ENCODE measurements at regions not wholly inside any gene's neighbourhood (a gene's known extent, or its start where the extent isn't known, plus 50 kb on each side); places are given as distances from the start of the nearest gene placed in this dataset.

DNA sequence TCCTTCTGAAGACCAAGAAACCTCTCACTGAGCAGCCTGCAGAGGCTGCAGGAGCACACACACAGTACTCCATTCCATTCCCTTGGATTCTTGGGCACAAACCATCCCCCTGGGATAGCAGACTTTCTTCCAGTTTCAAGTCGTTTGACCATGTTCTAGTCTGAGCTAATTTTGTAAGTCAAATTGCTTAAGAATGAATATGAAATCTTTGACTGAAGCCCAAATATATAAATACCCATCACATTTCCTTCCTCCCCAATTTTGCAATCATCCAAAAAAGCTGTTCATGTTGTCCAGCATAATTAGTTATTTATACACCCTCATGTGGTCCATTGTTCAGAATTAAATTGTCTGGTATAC, 231.2 kb upstream of the TPRG1 start:
- intact Hi-C loops (cut with DNase I), result no loop called here
- TF ChIP-seq, protein P1, sequence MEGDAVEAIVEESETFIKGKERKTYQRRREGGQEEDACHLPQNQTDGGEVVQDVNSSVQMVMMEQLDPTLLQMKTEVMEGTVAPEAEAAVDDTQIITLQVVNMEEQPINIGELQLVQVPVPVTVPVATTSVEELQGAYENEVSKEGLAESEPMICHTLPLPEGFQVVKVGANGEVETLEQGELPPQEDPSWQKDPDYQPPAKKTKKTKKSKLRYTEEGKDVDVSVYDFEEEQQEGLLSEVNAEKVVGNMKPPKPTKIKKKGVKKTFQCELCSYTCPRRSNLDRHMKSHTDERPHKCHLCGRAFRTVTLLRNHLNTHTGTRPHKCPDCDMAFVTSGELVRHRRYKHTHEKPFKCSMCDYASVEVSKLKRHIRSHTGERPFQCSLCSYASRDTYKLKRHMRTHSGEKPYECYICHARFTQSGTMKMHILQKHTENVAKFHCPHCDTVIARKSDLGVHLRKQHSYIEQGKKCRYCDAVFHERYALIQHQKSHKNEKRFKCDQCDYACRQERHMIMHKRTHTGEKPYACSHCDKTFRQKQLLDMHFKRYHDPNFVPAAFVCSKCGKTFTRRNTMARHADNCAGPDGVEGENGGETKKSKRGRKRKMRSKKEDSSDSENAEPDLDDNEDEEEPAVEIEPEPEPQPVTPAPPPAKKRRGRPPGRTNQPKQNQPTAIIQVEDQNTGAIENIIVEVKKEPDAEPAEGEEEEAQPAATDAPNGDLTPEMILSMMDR (IDR thresholded peaks at IDR 0.05), result no peak
- TF ChIP-seq POLR2A (IDR thresholded peaks at IDR 0.05), result no peak
- 37 to 38% methylated on average over 1 of the region's 1 CpG for WGBS, 2 donors
- H3K27me3 ChIP-seq, result no peaks in the 10 kb centered on the region
- no peak for DNase-seq
- peaks cover 10 to 12% of the 10 kb centered on the region in 2 donors for H3K4me1 ChIP-seq
- H3K4me3 ChIP-seq (replicated peaks in 1 of 3), result no peak overlapping the region
- no peaks in the 10 kb centered on the region for H3K36me3 ChIP-seq
- no peaks in the 10 kb centered on the region for H3K9me3 ChIP-seq
- peak overlapping the region; percentile 17 to 33 (median 18) for H3K27ac ChIP-seq

DNA sequence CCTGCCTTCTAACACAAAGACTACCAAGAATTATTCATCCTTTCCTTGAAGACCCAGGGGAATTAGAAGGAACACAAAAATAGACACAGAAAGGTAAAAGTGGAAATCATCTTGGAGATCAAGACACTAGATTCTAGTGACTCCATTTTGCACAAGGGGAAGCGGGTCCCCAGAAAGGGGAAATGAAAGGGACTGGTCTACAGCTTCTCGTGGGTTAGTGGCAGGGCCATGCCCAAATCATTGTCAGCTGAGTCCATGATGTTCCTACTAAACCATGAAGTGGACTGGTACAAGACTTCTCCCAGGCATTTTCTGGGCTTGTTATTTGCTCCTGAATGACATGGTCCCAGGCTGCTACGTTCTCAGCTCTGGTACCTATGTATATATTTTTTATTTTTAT, 230.7 kb upstream of the TPRG1 start:
- peaks cover 10 to 12% of the 10 kb centered on the region in 2 donors for H3K4me1 ChIP-seq
- intact Hi-C loops (cut with DNase I), result no loop called here
- WGBS, 2 donors, result 88 to 89% methylated on average over 3 of the region's 3 CpGs
- TF ChIP-seq POLR2A (IDR thresholded peaks at IDR 0.05), result no peak
- TF ChIP-seq, protein P1 (IDR thresholded peaks at IDR 0.05), result no peak
- no peaks in the 10 kb centered on the region for H3K27me3 ChIP-seq
- H3K4me3 ChIP-seq (replicated peaks in 1 of 3), result no peak overlapping the region
- H3K27ac ChIP-seq, result peak overlapping the region in 2 of 3 donors; percentile 17 to 18
- no peak for DNase-seq
- H3K9me3 ChIP-seq, result no peaks in the 10 kb centered on the region
- H3K36me3 ChIP-seq, result no peaks in the 10 kb centered on the region

- no peak for TF ChIP-seq POLR2A (IDR thresholded peaks at IDR 0.05)
- TF ChIP-seq, protein P1 (IDR thresholded peaks at IDR 0.05), result no peak
- H3K4me3 ChIP-seq (replicated peaks in 1 of 3), result no peak overlapping the region
- DNase-seq, result no peak
- WGBS, 2 donors, result 89 to 96% methylated on average over 2 of the region's 2 CpGs
- H3K4me1 ChIP-seq, result peaks cover 21 to 22% of the 10 kb centered on the region in 2 donors
- no peaks in the 10 kb centered on the region for H3K27me3 ChIP-seq
- intact Hi-C loops (cut with DNase I), result no loop called here
- no peak overlapping the region for H3K27ac ChIP-seq
- H3K9me3 ChIP-seq, result no peaks in the 10 kb centered on the region
- H3K36me3 ChIP-seq, result no peaks in the 10 kb centered on the region
Observed at GRCh38 chr3:188942191-188942590, 229.6 kb upstream of the TPRG1 start.

DNA sequence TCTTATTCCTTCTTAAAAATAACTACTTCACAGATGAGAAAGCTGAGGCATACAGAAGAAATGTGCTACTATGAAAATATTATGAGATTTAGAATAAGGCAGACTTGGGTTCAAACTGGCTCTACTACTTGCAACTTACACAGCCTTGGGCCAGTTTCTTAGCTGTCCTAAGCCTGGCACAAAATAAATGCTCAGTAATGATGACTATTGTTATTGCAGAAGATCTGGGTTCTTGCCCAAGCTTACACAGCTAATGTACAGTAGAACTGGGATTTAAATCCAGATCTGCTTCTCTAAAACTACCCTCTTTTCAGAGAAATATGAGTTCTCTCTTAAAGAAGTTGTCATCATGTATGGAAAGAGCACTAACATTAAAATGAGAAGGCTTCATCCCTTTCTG, 228.2 kb upstream of the TPRG1 start:
- Histone ChIP-seq H3K27ac (peak overlapping the region in 1 of 3 donors; percentile 42), H3K9me3 (no peaks in the 10 kb centered on the region), H3K4me3 (replicated peaks in 1 of 3) (no peak overlapping the region), H3K4me1 (peaks cover 27 to 31% of the 10 kb centered on the region in 2 donors), H3K27me3 (no peaks in the 10 kb centered on the region), H3K36me3 (no peaks in the 10 kb centered on the region)
- TF ChIP-seq, protein P1 (IDR thresholded peaks at IDR 0.05), result no peak
- no peak for TF ChIP-seq POLR2A (IDR thresholded peaks at IDR 0.05)
- no peak for DNase-seq
- intact Hi-C loops (cut with DNase I), result no loop called here

GRCh38 chr3:188944108-188944507, 227.7 kb upstream of the TPRG1 start:
- no peak for DNase-seq
- no peaks in the 10 kb centered on the region for H3K27me3 ChIP-seq
- no peak overlapping the region for H3K4me3 ChIP-seq (replicated peaks in 1 of 3)
- TF ChIP-seq, protein P1 (IDR thresholded peaks at IDR 0.05), result no peak
- no peak for TF ChIP-seq POLR2A (IDR thresholded peaks at IDR 0.05)
- H3K9me3 ChIP-seq, result no peaks in the 10 kb centered on the region
- WGBS, 2 donors, result 73 to 75% methylated on average over 1 of the region's 1 CpG
- peaks cover 32 to 36% of the 10 kb centered on the region in 2 donors for H3K4me1 ChIP-seq
- peak overlapping the region in 1 of 3 donors; percentile 42 for H3K27ac ChIP-seq
- intact Hi-C loops (cut with DNase I), result no loop called here
- H3K36me3 ChIP-seq, result no peaks in the 10 kb centered on the region
